NT2/D1 (cell line): ENCODE measurements at regions not wholly inside any gene's neighbourhood (a gene's known extent, or its start where the extent isn't known, plus 50 kb on each side); places are given as distances from the start of the nearest gene placed in this dataset.

ENCODE experiments used
- SUZ12 ChIP-seq: IDR thresholded peaks from 2 replicates; pipeline ENCODE4 v1.6.1; 2011; ENCODE audit not compliant: insufficient read length, insufficient read depth; ENCODE audit errors: extremely low read depth
- YY1 ChIP-seq: IDR thresholded peaks from 2 replicates; pipeline ENCODE4 v1.6.1; 2011; ENCODE audit not compliant: insufficient read length, insufficient read depth
- ZNF274 ChIP-seq: IDR thresholded peaks from 2 replicates; pipeline ENCODE4 v1.6.1; 2011; ENCODE audit warnings: mild to moderate bottlenecking, low read depth, low read length

GRCh38 chr3:72006631-72007556 lies 221.9 kb upstream of the PROK2 start:
- TF ChIP-seq SUZ12 (no peak), YY1 (no peak), ZNF274 (no peak)
